GM18505 (cell line): ENCODE measurements at regions not wholly inside any gene's neighbourhood (a gene's known extent, or its start where the extent isn't known, plus 50 kb on each side); places are given as distances from the start of the nearest gene placed in this dataset.

Source experiments
- ATAC-seq: cut with Tn5 transposase; IDR thresholded peaks from one replicate; pipeline ENCODE4 v1.9.1; 2021; ENCODE audit not compliant: unreplicated experiment
- POLR2A ChIP-seq: IDR thresholded peaks from 4 replicates; pipeline ENCODE4 v1.6.1; 2011; ENCODE audit warnings: borderline replicate concordance; ENCODE audit not compliant: insufficient read depth, insufficient read length; ENCODE audit errors: extremely low read depth

- no peak for ATAC-seq
- TF ChIP-seq POLR2A, result no peak
Observed at GRCh38 chrX:42530027-42530426, 247.9 kb downstream of the PPP1R2C start.

GRCh38 chrX:42524379-42524778 is 253.6 kb downstream of the PPP1R2C start:
- TF ChIP-seq POLR2A, result no peak
- ATAC-seq, result no peak

- ATAC-seq, result no peak
- TF ChIP-seq POLR2A, result no peak
Observed at GRCh38 chrX:42519666-42520231, 258.2 kb downstream of the PPP1R2C start.

GRCh38 chrX:42515939-42516338 is 262.0 kb downstream of the PPP1R2C start:
- TF ChIP-seq POLR2A, result no peak
- ATAC-seq, result no peak

GRCh38 chrX:42505016-42505415 is 272.9 kb downstream of the PPP1R2C start:
- ATAC-seq, result no peak
- TF ChIP-seq POLR2A, result no peak

- no peak for ATAC-seq
- no peak for TF ChIP-seq POLR2A
Observed at GRCh38 chrX:42499620-42500019, 278.3 kb downstream of the PPP1R2C start.

GRCh38 chrX:42497356-42497755 is 280.6 kb downstream of the PPP1R2C start:
- ATAC-seq, result no peak
- TF ChIP-seq POLR2A, result no peak

- ATAC-seq, result no peak
- no peak for TF ChIP-seq POLR2A
Observed at GRCh38 chrX:42496239-42496638, 281.7 kb downstream of the PPP1R2C start.

- TF ChIP-seq POLR2A, result no peak
- no peak for ATAC-seq
Observed at GRCh38 chrX:42495139-42495538, 282.8 kb downstream of the PPP1R2C start.

GRCh38 chrX:42491137-42491907 is 286.6 kb downstream of the PPP1R2C start:
- ATAC-seq, result no peak

GRCh38 chrX:42490111-42490510 is 287.9 kb downstream of the PPP1R2C start:
- no peak for ATAC-seq
- TF ChIP-seq POLR2A, result no peak

More at GRCh38 chrX:42491137-42491907, 286.6 kb downstream of the PPP1R2C start:
- no peak for TF ChIP-seq POLR2A

- no peak for ATAC-seq
- no peak for TF ChIP-seq POLR2A
Observed at GRCh38 chrX:42485601-42486000, 292.4 kb downstream of the PPP1R2C start.

- no peak for ATAC-seq
- TF ChIP-seq POLR2A, result no peak
Observed at GRCh38 chrX:42484233-42484632, 293.7 kb downstream of the PPP1R2C start.

GRCh38 chrX:42477396-42477795 is 300.6 kb downstream of the PPP1R2C start:
- TF ChIP-seq POLR2A, result no peak
- ATAC-seq, result no peak

- no peak for TF ChIP-seq POLR2A
- ATAC-seq, result no peak
Observed at GRCh38 chrX:42472727-42473126, 305.2 kb downstream of the PPP1R2C start.

- no peak for ATAC-seq
Observed at GRCh38 chrX:42466332-42467046, 311.5 kb downstream of the PPP1R2C start.

More at GRCh38 chrX:42466332-42467046, 311.5 kb downstream of the PPP1R2C start:
- TF ChIP-seq POLR2A, result no peak
